Spleen (tissue), 7 donors: ENCODE measurements at regions not wholly inside any gene's neighbourhood (a gene's known extent, or its start where the extent isn't known, plus 50 kb on each side); places are given as distances from the start of the nearest gene placed in this dataset.

Experiments
- POLR2A ChIP-seq, 3 donors: fragments of 450-650 bp; IDR thresholded peaks; one replicate each; pipeline ENCODE4 v1.5.1; 2017; ENCODE audit warnings: antibody characterized with exemption in 3 of 3, mild to moderate bottlenecking in 1 of 3
- POLR2AphosphoS5 ChIP-seq, 3 donors: sonication (generic); formaldehyde crosslinking; IDR thresholded peaks; one replicate each; pipeline ENCODE4 v1.5.1; 2017; ENCODE audit warnings: antibody characterized with exemption in 3 of 3
- TF ChIP-seq, protein P1 (sequence below), 11 experiments: fragments of 200-600 bp in 7 of 11; fragments of 450-650 bp in 4 of 11; sonication (generic) in 4 of 11; IDR thresholded peaks in 8 of 11; conservative IDR thresholded peaks in 3 of 11; 1 replicate in 7 of 11; 2 replicates in 4 of 11; pipeline versions ENCODE4 v1.4.0 to v1.8.0; 2016 to 2021; ENCODE audit warnings: antibody characterized with exemption in 11 of 11, inconsistent platforms in 4 of 11, mild to moderate bottlenecking in 1 of 11
- donor health status: DM: no; HTN: no; CAD: no; lungs with moderate emphysema.
- donor health status: DM: no; HTN: no; CAD: no.
- donor health status: DM: no; HTN: no; CAD: no.

DNA sequence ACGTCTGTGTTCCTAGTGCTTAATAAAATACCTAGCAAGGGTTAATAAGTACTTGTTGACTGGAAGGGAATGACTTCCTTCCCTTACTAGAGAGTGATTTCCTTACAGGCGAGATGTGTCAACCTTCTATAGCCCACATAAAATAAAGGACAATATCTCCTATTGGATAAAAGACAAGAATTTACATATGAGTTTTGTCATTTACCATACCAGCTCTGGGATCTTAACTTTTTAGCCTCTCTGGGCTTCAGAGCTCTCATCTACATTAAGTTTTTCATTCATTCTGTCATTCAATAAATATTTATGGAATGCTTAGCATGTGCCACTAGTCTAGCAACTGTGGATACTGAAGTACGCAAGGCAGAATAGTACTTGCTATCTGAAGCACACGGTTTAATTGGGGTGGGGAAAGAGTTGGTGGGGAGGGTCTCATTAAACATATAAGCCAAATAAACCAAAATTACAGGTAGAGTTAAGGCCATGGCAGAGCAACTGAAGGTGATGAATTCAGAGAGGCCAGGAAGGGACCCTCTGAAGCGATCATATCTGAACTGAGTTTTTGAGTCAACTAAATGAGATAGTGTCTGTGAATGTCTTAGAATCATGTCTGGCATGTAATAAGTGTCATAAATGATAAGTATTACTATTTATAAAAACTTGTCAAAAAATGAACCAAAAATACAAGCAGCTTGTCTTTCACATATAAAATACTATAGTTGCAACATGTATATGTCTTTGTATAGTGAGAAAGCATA is 91.6 kb upstream of the BMP2K start:
- TF ChIP-seq, protein P1, sequence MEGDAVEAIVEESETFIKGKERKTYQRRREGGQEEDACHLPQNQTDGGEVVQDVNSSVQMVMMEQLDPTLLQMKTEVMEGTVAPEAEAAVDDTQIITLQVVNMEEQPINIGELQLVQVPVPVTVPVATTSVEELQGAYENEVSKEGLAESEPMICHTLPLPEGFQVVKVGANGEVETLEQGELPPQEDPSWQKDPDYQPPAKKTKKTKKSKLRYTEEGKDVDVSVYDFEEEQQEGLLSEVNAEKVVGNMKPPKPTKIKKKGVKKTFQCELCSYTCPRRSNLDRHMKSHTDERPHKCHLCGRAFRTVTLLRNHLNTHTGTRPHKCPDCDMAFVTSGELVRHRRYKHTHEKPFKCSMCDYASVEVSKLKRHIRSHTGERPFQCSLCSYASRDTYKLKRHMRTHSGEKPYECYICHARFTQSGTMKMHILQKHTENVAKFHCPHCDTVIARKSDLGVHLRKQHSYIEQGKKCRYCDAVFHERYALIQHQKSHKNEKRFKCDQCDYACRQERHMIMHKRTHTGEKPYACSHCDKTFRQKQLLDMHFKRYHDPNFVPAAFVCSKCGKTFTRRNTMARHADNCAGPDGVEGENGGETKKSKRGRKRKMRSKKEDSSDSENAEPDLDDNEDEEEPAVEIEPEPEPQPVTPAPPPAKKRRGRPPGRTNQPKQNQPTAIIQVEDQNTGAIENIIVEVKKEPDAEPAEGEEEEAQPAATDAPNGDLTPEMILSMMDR (IDR thresholded peaks at IDR 0.05 in 8 of 11, conservative IDR thresholded peaks at IDR 0.05 in 3 of 11), result no peak
- TF ChIP-seq POLR2AphosphoS5 (IDR thresholded peaks at IDR 0.05) (no peak), POLR2A (IDR thresholded peaks at IDR 0.05) (no peak)
